ENCODE measurements at regions not wholly inside any gene's neighbourhood (a gene's known extent, or its start where the extent isn't known, plus 50 kb on each side); places are given as distances from the start of the nearest gene placed in this dataset.
A peak's percentile ranks its signal among the peaks of the same experiment; 100 is the strongest.

DNA sequence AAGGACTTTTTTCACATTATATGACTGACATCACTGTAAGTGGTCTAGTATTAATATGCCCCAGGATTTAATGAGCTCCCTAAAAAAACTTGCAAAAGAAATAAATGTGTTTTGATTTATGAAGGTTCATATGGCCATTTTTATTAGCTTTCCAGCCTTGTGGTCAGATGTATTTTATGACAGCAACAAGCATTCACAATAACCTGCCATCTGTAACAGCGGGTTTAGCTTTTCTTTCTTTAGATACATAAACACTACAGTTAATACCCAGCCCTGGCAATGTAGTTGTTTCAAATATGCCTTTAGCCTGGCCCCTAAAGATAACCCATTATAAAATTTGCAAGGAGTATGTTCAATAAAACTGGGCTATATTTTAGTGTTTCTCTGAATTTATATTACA lies 1063.8 kb downstream of the SOCS6 start:
- no TSS peak for BruUV-seq (replicated peaks)

DNA sequence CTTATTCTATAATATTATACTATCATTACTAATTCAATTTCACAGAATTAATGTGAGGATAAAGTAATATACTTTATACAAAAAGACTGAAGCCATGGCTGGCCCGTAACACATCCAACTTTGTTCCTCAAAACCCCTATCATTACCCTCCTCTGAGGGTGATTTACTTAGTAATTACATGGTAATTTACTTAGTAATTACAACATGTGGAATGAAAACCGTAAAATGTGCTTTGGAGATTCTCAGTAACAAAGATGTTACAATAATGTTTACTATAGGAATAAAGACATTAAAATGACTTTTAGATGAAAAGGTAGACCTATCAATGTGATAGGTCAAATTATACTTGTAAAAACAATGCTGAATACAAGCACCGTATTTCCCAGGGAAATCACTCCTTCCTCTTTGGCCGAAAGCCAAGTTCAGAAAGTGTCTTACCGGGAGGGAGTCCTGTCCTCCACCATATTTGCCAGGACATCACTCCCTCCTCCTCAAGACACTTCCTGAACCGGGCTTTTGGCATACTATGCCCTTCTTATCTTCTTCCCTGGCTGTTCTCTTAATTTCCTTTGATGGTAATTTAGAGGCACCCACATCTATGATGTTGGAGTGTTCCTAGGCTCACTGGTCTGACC lies 1047.8 kb downstream of the SOCS6 start:
- TF ChIP-seq, protein P1, sequence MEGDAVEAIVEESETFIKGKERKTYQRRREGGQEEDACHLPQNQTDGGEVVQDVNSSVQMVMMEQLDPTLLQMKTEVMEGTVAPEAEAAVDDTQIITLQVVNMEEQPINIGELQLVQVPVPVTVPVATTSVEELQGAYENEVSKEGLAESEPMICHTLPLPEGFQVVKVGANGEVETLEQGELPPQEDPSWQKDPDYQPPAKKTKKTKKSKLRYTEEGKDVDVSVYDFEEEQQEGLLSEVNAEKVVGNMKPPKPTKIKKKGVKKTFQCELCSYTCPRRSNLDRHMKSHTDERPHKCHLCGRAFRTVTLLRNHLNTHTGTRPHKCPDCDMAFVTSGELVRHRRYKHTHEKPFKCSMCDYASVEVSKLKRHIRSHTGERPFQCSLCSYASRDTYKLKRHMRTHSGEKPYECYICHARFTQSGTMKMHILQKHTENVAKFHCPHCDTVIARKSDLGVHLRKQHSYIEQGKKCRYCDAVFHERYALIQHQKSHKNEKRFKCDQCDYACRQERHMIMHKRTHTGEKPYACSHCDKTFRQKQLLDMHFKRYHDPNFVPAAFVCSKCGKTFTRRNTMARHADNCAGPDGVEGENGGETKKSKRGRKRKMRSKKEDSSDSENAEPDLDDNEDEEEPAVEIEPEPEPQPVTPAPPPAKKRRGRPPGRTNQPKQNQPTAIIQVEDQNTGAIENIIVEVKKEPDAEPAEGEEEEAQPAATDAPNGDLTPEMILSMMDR (conservative IDR thresholded peaks at IDR 0.05; ENCODE audit: low read depth, low read length), result no peak
- TF ChIP-seq EZH2 (IDR thresholded peaks at IDR 0.05; ENCODE audit: borderline replicate concordance, low read depth, low read length, poor library complexity, severe bottlenecking), result no peak
- no peaks in the 10 kb centered on the region for H3K9me3 ChIP-seq (ENCODE audit: low read depth, low read length, poor library complexity, severe bottlenecking)
- H3K4me1 ChIP-seq (ENCODE audit: insufficient read depth, low read length, poor library complexity, severe bottlenecking), result no peaks in the 10 kb centered on the region
- no TSS peak for BruUV-seq (replicated peaks)
- no peaks in the 10 kb centered on the region for H3K27me3 ChIP-seq (replicated peaks; ENCODE audit: insufficient read depth, low read depth, low read length, poor library complexity)
- ChIA-PET CTCF (no interaction called here), POLR2A (ENCODE audit: low non-redundant PET) (no interaction called here)
- intact Hi-C loops (cut with micrococcal nuclease; ENCODE audit: unreplicated experiment), result no loop called here
- peak; percentile 55 for DNase-seq (ENCODE audit: low spot score)
- no peak overlapping the region for H3K4me3 ChIP-seq (ENCODE audit: low read depth, low read length, poor library complexity, severe bottlenecking)
- no peak overlapping the region for H3K27ac ChIP-seq (ENCODE audit: low read depth, low read length, poor library complexity, severe bottlenecking)
- H3K36me3 ChIP-seq (ENCODE audit: insufficient read depth, low read length, poor library complexity, severe bottlenecking), result no peaks in the 10 kb centered on the region

More for the DNA sequence above, 1063.8 kb downstream of the SOCS6 start:
- Histone ChIP-seq H3K4me1 (ENCODE audit: insufficient read depth, low read length, poor library complexity, severe bottlenecking) (no peaks in the 10 kb centered on the region), H3K36me3 (ENCODE audit: insufficient read depth, low read length, poor library complexity, severe bottlenecking) (no peaks in the 10 kb centered on the region), H3K9me3 (ENCODE audit: low read depth, low read length, poor library complexity, severe bottlenecking) (no peaks in the 10 kb centered on the region), H3K27me3 (replicated peaks; ENCODE audit: insufficient read depth, low read depth, low read length, poor library complexity) (no peaks in the 10 kb centered on the region), H3K4me3 (ENCODE audit: low read depth, low read length, poor library complexity, severe bottlenecking) (no peak overlapping the region), H3K27ac (ENCODE audit: low read depth, low read length, poor library complexity, severe bottlenecking) (no peak overlapping the region)
- TF ChIP-seq EZH2 (IDR thresholded peaks at IDR 0.05; ENCODE audit: borderline replicate concordance, low read depth, low read length, poor library complexity, severe bottlenecking), result no peak
- TF ChIP-seq, protein P1 (conservative IDR thresholded peaks at IDR 0.05; ENCODE audit: low read depth, low read length), result no peak
- intact Hi-C loops (cut with micrococcal nuclease; ENCODE audit: unreplicated experiment), result no loop called here
- ChIA-PET CTCF (no interaction called here), POLR2A (ENCODE audit: low non-redundant PET) (no interaction called here)
- DNase-seq (ENCODE audit: low spot score), result no peak

DNA sequence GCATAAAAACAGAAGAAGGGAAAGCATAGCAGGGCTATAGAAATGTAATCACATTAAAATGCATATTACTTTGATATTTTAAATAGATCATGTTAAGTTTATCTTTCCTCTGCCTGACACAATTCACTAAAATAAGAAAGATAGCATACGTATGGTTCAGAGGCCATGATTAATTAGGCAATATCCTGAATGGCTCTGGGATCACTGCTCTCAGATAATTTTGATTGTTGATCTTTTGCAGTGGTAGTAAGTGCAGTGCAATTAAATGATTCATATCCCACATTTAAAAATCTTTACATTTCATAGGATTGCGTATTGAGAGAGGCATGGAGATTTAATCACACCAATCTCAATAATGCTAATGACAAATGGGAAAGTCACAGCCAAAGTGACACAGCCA lies 1040.7 kb downstream of the SOCS6 start:
- Histone ChIP-seq H3K27me3 (replicated peaks; ENCODE audit: insufficient read depth, low read depth, low read length, poor library complexity) (no peaks in the 10 kb centered on the region), H3K4me1 (ENCODE audit: insufficient read depth, low read length, poor library complexity, severe bottlenecking) (peaks cover 10% of the 10 kb centered on the region), H3K36me3 (ENCODE audit: insufficient read depth, low read length, poor library complexity, severe bottlenecking) (no peaks in the 10 kb centered on the region), H3K27ac (ENCODE audit: low read depth, low read length, poor library complexity, severe bottlenecking) (no peak overlapping the region), H3K4me3 (ENCODE audit: low read depth, low read length, poor library complexity, severe bottlenecking) (no peak overlapping the region), H3K9me3 (ENCODE audit: low read depth, low read length, poor library complexity, severe bottlenecking) (no peaks in the 10 kb centered on the region)
- BruUV-seq (replicated peaks), result no TSS peak
- ChIA-PET POLR2A (ENCODE audit: low non-redundant PET) (no interaction called here), CTCF (no interaction called here)
- TF ChIP-seq, protein P1 (conservative IDR thresholded peaks at IDR 0.05; ENCODE audit: low read depth, low read length), result no peak
- no peak for TF ChIP-seq EZH2 (IDR thresholded peaks at IDR 0.05; ENCODE audit: borderline replicate concordance, low read depth, low read length, poor library complexity, severe bottlenecking)
- DNase-seq (ENCODE audit: low spot score), result no peak
- intact Hi-C loops (cut with micrococcal nuclease; ENCODE audit: unreplicated experiment), result no loop called here

Measured in A673 (cell line).